NCI-H510A treated with DMSO at 0.1 percent for 48 hours (cell line): ENCODE measurements at regions not wholly inside any gene's neighbourhood (a gene's known extent, or its start where the extent isn't known, plus 50 kb on each side); places are given as distances from the start of the nearest gene placed in this dataset.

Source experiments
- DNase-seq: peaks from one replicate; lab custom pipeline; 2025; lab: John Stamatoyannopoulos, UW

- no peak for DNase-seq
These were observed 210.3 kb upstream of the TSHZ3 start for GRCh38 chr19:31559494-31559893.

GRCh38 chr19:31560086-31561060, 211.1 kb upstream of the TSHZ3 start:
- no peak for DNase-seq

DNA sequence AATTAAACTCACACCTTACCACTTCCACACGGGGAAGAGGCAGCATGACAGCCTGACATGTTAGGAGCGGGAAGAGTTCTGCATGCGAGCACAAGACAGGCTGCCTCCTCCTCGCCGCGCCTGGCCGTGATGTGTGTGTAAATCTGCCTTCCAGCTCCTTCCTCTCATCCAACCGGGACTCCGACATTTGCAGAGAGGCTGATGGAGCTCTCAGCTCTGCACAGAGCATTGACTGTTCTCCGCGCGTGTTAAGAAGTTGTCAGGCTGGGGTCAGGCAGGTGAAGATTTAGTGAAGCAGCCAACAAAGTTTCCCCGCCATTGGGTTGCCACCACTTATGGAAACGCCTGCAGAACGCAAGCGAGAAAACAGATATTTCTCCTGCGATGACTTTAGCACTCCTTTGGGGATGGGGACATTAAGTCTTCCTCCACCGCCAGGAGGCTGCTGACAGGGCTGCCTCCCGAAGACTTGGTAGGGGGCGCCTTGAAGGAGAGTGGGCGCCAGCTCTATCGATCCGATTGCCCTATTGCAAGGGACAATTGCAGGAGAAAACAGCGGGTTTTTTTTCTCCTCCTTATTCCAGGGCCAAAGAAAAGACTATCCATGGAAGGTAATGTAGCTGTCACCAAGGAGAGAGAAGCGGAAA, 213.9 kb upstream of the TSHZ3 start:
- DNase-seq: no peak

DNA sequence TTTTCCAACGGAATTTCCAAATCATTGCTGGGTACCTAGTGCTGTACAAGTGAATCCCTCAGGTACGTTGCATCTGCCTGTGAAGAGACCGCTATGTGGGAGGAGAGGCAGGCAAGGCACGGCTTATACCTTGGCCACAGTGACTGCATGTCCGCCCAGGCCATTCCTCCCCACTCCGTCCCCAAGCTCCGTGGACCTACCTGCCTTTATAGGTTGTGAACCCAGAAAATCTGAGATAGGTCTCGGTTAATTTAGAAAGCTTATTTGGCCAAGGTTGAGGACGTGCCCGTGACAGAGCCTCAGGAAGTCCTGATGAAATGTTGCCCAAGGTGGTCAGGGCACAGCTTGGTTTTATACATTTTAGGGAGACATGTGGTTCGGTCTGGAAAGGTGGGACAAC, 218.5 kb upstream of the TSHZ3 start:
- no peak for DNase-seq

DNA sequence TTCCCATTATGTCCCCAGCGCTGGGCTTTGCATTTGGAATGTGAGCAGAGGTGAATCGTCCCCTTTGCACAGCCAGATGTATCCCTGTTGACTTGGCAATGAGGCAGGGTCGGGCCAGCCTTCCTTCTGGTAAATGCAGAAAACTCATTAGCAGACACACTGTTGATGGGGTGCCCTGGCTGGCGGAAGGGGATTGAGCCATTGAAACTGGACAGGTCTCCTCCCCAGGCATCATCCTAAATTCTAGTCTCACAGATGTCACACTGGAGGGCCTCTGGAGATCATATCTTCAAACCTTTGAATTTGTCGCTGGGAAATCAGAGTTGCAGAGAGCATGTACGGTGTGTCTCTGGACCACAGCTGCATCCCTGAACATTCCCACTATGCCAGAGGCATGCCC, 219.5 kb upstream of the TSHZ3 start:
- no peak for DNase-seq

DNA sequence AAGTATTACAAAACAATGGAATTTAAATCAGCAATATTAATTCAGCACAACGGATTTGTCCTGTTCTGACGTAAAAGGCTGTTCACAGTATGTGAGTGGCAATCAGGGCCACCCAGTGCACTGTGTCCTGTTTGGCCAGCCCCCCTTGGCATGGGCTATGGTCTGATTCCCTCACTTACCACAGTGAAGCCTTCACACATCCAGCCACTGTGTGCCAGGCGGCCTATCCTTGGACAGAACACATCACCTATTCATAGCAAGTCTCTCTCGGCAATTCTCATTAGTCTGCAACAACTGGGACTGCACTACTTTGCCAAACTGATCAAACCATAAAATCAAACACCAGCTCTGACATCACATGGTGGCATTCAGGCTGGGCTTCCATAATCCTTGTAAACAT, 221.5 kb upstream of the TSHZ3 start:
- no peak for DNase-seq

GRCh38 chr19:31572102-31572975, 223.1 kb upstream of the TSHZ3 start:
- DNase-seq: no peak

DNA sequence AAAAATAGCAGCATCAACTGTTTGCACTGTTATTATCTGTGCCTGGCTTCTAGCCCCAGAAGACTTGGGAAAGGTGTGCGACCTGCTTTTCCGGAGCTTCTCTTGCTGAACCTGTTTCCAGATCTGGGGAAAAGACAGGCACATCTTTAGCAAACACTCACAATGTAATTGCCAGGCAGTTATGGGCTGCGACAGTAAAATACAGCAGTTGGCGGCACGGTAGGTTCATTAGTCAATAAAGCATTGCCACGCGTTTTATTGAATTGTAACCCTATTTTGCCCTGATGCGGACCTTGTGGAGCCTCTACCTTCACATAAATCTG, 223.7 kb upstream of the TSHZ3 start:
- DNase-seq: no peak

DNA sequence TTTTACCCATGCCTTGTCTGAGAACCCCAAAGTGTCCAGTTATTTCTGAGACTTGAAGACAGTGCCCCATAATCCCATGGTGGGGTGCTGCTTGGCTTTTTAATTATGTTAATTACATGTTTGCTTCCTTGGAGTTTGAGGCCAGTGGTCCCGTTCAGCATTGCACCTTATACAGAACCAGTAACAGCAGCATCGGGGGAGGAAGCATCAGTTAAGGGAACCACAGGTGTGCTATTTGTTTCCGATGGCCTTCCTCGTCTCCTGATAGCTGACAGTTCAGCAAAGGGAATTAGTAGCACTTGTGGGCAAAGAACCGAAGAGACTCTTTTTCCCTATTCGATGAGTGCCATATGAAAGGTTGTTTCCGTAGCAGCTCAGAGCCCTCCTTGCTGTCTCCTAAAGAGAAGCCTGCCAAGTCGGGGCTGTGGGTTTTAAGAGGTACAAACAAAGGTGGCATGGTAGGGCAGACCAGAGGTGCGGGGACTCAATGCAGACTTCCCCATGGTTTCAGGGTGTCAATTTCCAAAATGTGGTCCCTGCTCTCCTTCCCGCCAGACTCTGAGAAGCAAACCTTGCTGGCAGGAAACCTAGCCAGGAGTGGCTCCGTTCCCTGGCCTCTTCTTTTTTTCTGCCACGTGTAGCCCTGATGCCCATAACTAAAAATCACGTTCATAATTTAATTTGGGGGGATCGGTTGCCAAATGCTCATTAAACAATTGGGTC, 225.2 kb upstream of the TSHZ3 start:
- no peak for DNase-seq

DNA sequence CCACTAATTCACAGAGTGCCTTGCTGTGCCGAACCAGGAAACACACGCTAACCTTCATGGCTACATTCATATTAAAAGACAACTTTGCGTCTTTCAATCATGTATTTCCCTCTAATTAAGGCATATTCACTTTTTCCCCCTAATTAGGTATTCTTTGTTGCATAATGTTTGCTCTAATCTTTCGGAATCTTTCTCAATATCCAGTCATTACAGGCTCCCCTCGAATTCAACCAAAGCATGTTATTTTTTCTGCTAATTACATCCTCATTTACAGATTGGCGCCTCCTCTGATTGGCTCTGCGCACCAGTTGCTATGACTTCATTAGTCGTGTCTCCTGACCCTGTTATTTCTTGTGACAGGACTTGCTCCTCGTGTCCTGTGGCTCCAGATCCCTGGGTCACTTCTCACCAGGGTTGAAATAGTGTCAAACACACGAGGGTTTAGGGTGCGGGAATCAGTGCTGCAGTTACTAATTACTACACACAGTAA, 226.7 kb upstream of the TSHZ3 start:
- no peak for DNase-seq

- no peak for DNase-seq
These were observed 229.1 kb upstream of the TSHZ3 start for GRCh38 chr19:31578326-31578725.

DNA sequence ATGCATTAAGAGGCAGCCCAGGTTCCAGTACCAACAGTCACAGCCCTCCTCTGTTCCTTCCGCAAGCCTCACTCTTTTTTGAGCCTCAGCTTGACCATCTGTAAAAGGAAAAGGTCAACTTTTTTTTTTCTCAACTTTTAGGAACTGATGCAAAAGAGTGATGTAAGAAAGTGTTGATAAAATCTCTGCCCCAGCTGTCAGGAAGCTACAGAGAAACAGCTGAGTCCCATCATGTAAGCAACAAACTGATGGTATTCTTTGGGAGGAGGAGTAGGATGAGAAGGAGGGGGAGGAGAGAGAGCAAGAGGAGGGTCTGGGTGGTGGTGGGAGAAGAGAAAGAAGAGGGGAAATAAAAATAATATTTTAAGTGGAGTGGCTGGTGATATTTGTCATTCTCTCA, 233.9 kb upstream of the TSHZ3 start:
- DNase-seq: no peak

DNA sequence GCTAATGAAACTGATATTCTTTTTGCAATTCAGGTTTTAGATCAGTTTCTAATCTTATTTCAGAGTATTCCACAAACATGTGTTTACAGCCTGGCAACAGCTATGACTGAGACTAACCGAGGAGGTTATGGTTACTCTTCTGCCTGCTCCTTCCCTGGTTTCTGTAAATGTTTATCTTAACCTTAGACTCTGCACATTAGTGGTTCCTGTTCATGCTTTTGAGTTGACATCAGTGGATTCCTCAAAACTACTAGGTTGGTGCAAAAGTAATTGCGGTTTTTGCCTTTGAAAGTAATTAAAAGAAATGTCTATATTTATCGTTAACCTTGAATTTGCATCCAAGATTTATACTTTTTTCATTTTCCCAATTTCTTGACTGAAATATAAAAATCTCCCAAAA, 237.0 kb upstream of the TSHZ3 start:
- no peak for DNase-seq

- no peak for DNase-seq
These were observed 239.9 kb upstream of the TSHZ3 start for GRCh38 chr19:31589109-31589508.

GRCh38 chr19:31591258-31591657, 242.0 kb upstream of the TSHZ3 start:
- no peak for DNase-seq

GRCh38 chr19:31592456-31592855, 243.2 kb upstream of the TSHZ3 start:
- DNase-seq: no peak

DNA sequence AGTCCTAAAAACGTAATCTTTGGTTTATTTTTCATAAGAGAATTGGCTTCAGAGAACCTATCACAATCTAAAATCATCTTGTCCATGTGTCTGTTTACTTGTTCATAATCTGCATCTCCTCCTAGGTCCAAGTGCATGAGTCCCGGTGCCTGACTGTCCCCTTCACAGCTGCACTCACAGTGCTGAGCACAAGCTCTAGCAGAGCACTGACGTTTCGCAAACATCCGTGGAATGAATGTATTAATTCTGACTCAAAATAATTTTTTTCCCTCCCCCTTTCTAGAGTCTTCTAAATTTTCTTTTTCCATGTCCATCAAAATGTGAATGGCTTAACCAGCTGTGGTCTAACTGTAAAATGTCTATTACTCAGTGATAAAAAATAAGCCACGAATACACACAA, 245.5 kb upstream of the TSHZ3 start:
- no peak for DNase-seq

DNA sequence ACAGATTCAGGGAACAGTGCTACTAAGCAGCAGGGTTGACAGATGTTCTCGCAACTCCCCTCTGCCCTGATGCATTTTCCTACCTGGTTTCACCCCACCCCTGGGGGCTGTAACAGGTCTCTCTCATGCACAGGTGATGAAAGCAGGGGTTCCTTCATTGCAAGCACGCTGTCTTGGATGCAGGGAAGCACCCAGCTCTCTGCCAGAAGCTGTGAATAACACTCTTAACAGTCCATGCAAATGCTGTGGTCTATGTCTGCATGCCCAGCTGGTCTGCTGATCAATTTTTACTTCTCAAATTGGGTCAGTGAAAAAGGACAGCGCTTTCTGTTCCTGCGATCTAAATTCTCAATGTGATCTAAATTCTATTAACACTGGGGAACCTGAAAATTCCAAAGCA, 246.3 kb upstream of the TSHZ3 start:
- no peak for DNase-seq

- no peak for DNase-seq
These were observed 247.5 kb upstream of the TSHZ3 start for GRCh38 chr19:31596751-31597150.

GRCh38 chr19:31597616-31598015, 248.4 kb upstream of the TSHZ3 start:
- DNase-seq: no peak

- DNase-seq: no peak
These were observed 249.5 kb upstream of the TSHZ3 start for GRCh38 chr19:31598730-31599238.
